WTC11 (cell line): ENCODE measurements at regions not wholly inside any gene's neighbourhood (a gene's known extent, or its start where the extent isn't known, plus 50 kb on each side); places are given as distances from the start of the nearest gene placed in this dataset.

Source experiments
- ATAC-seq: fragments of 200-7000 bp; cut with Tn5 transposase; 2 replicates; pipeline ENCODE4 v1.10.0; 2021; ENCODE audit warnings: mild to moderate bottlenecking, moderate library complexity
- CTCF ChIA-PET: fragments of 300-600 bp; sonication (Branson Sonifier 250); formaldehyde crosslinking; loops from one replicate; lab custom pipeline; 2021; ENCODE audit warnings: antibody characterized with exemption; lab: Charles Lee
- POLR2A ChIA-PET: fragments of 350-600 bp; sonication (Branson Sonifier 250); formaldehyde crosslinking; loops from one replicate; lab custom pipeline; 2021; ENCODE audit warnings: antibody characterized with exemption; lab: Charles Lee
- DNase-seq: peaks from one replicate; pipeline ENCODE4 v3.0.0; 2021; ENCODE audit warnings: low spot score
- H3K27ac Mint-ChIP-seq: 2 replicates; pipeline ENCODE4 v1.8.0; 2021; ENCODE audit warnings: mixed read lengths
- H3K27me3 Mint-ChIP-seq: 2 replicates; pipeline ENCODE4 v1.8.0; 2021; ENCODE audit warnings: low read depth, mild to moderate bottlenecking, moderate library complexity, mixed read lengths
- H3K36me3 Mint-ChIP-seq: 2 replicates; pipeline ENCODE4 v1.8.0; 2021; ENCODE audit warnings: mixed read lengths
- H3K4me1 Mint-ChIP-seq: 2 replicates; pipeline ENCODE4 v1.8.0; 2022; ENCODE audit warnings: mixed read lengths
- H3K4me3 Mint-ChIP-seq: 2 replicates; pipeline ENCODE4 v1.8.0; 2021; ENCODE audit warnings: mild to moderate bottlenecking, moderate library complexity, mixed read lengths
- H3K9me3 Mint-ChIP-seq: 2 replicates; pipeline ENCODE4 v1.8.0; 2021; ENCODE audit warnings: mixed read lengths
- ATF3 ChIP-seq: sonication (generic); formaldehyde crosslinking; conservative IDR thresholded peaks from 2 replicates; pipeline ENCODE4 v1.8.1; 2022; ENCODE audit warnings: mild to moderate bottlenecking, missing genetic modification reagents
- E2F5 ChIP-seq: sonication (generic); formaldehyde crosslinking; IDR thresholded peaks from 2 replicates; pipeline ENCODE4 v1.8.1; 2022; ENCODE audit warnings: mild to moderate bottlenecking, moderate library complexity, missing genetic modification reagents
- ERG ChIP-seq: fragments of 250-450 bp; sonication (Bioruptor Pico); IDR thresholded peaks from 2 replicates; pipeline ENCODE4 v1.8.0; 2021; ENCODE audit warnings: mild to moderate bottlenecking
- FOXJ3 ChIP-seq: sonication (generic); formaldehyde crosslinking; IDR thresholded peaks from 2 replicates; pipeline ENCODE4 v1.9.0; 2021; ENCODE audit warnings: missing genetic modification reagents, mild to moderate bottlenecking, borderline replicate concordance
- GABPB1 ChIP-seq: sonication (generic); formaldehyde crosslinking; IDR thresholded peaks from 2 replicates; pipeline ENCODE4 v1.8.1; 2023; ENCODE audit warnings: mild to moderate bottlenecking, missing genetic modification reagents
- IRF2 ChIP-seq: sonication (generic); formaldehyde crosslinking; IDR thresholded peaks from 2 replicates; pipeline ENCODE4 v1.8.0; 2022; ENCODE audit warnings: low read depth, missing genetic modification reagents, borderline replicate concordance
- NFE2L1 ChIP-seq: sonication (generic); formaldehyde crosslinking; IDR thresholded peaks from 2 replicates; pipeline ENCODE4 v1.8.1; 2023; ENCODE audit warnings: missing genetic modification reagents
- NFYB ChIP-seq: sonication (generic); formaldehyde crosslinking; conservative IDR thresholded peaks from 2 replicates; pipeline ENCODE4 v1.8.0; 2022; ENCODE audit warnings: low read depth, missing genetic modification reagents
- NR1H2 ChIP-seq: sonication (generic); formaldehyde crosslinking; IDR thresholded peaks from 2 replicates; pipeline ENCODE4 v1.9.0; 2021; ENCODE audit warnings: mild to moderate bottlenecking, moderate library complexity, missing genetic modification reagents
- PRDM15 ChIP-seq: sonication (generic); formaldehyde crosslinking; IDR thresholded peaks from 2 replicates; pipeline ENCODE4 v1.8.0; 2022; ENCODE audit warnings: missing genetic modification reagents
- RORB ChIP-seq: fragments of 250-450 bp; sonication (Bioruptor Pico); IDR thresholded peaks from 2 replicates; pipeline ENCODE4 v1.9.0; 2021; ENCODE audit warnings: mild to moderate bottlenecking
- SOX15 ChIP-seq: fragments of 250-450 bp; sonication (Bioruptor Pico); IDR thresholded peaks from 2 replicates; pipeline ENCODE4 v1.9.0; 2021; ENCODE audit warnings: mild to moderate bottlenecking
- STAT6 ChIP-seq: sonication (generic); formaldehyde crosslinking; conservative IDR thresholded peaks from 2 replicates; pipeline ENCODE4 v1.8.1; 2023; ENCODE audit warnings: mild to moderate bottlenecking, low read depth, missing genetic modification reagents, moderate library complexity
- USF1 ChIP-seq: sonication (generic); formaldehyde crosslinking; IDR thresholded peaks from 2 replicates; pipeline ENCODE4 v1.8.0; 2022; ENCODE audit warnings: mild to moderate bottlenecking, missing genetic modification reagents
- ZBTB21 ChIP-seq: sonication (generic); formaldehyde crosslinking; IDR thresholded peaks from 2 replicates; pipeline ENCODE4 v1.8.1; 2023; ENCODE audit warnings: mild to moderate bottlenecking, missing genetic modification reagents, borderline replicate concordance
- ZNF121 ChIP-seq: sonication (generic); formaldehyde crosslinking; IDR thresholded peaks from 2 replicates; pipeline ENCODE4 v1.8.0; 2023; ENCODE audit warnings: missing genetic modification reagents
- ZNF416 ChIP-seq: fragments of 250-450 bp; sonication (Bioruptor Pico); IDR thresholded peaks from 2 replicates; pipeline ENCODE4 v1.9.0; 2021; ENCODE audit warnings: mild to moderate bottlenecking, inconsistent platforms
- ZNF423 ChIP-seq: fragments of 250-450 bp; sonication (Bioruptor Pico); IDR thresholded peaks from 2 replicates; pipeline ENCODE4 v2.1.2; 2022; ENCODE audit warnings: mild to moderate bottlenecking, moderate library complexity
- ZNF425 ChIP-seq: fragments of 250-450 bp; sonication (Bioruptor Pico); conservative IDR thresholded peaks from 2 replicates; pipeline ENCODE4 v1.9.0; 2021; ENCODE audit warnings: mild to moderate bottlenecking
- ZNF512 ChIP-seq: sonication (generic); formaldehyde crosslinking; IDR thresholded peaks from 2 replicates; pipeline ENCODE4 v1.8.1; 2022; ENCODE audit warnings: missing genetic modification reagents, borderline replicate concordance

GRCh38 chr18:29184654-29185053 is 1007.7 kb upstream of the CDH2 start (continued):
- no peak for TF ChIP-seq ZBTB21 (CRISPR knock-in tag)
- TF ChIP-seq ZNF512 (CRISPR knock-in tag) = no peak
- no peak for TF ChIP-seq E2F5
- TF ChIP-seq USF1 = no peak
- TF ChIP-seq ERG = no peak
- TF ChIP-seq ZNF425 = no peak
- TF ChIP-seq SOX15 (CRISPR knock-in tag) = no peak
- no peak for TF ChIP-seq ZNF423 (CRISPR knock-in tag)
- TF ChIP-seq IRF2 (CRISPR knock-in tag) = no peak

GRCh38 chr18:29181151-29181901 is 1004.4 kb upstream of the CDH2 start:
- Mint-ChIP-seq H3K27ac (peak overlapping the region; percentile 61; the same call in 1 of the 2 replicates), H3K27me3 (no peaks in the 10 kb centered on the region), H3K4me1 (peaks cover 9% of the 10 kb centered on the region), H3K36me3 (no peaks in the 10 kb centered on the region), H3K4me3 (no peak overlapping the region), H3K9me3 (no peaks in the 10 kb centered on the region)
- TF ChIP-seq NFYB (CRISPR knock-in tag) (no peak), STAT6 (no peak), ZNF121 (no peak), E2F5 (no peak), ZNF416 (CRISPR knock-in tag) (no peak), PRDM15 (no peak), NR1H2 (CRISPR knock-in tag) (no peak), ATF3 (CRISPR knock-in tag) (no peak), GABPB1 (CRISPR knock-in tag) (no peak), NFE2L1 (CRISPR knock-in tag) (no peak), FOXJ3 (CRISPR knock-in tag) (no peak), RORB (CRISPR knock-in tag) (no peak)
- DNase-seq (no peak), ATAC-seq (0 out of 2 replicates have a peak, but pooled peaks have one; percentile 41)
- ChIA-PET POLR2A (no interaction called here), CTCF (interaction anchor here (1.2 kb wide), 1 partner anchor 9 kb away, joined by 4 read pairs; no protein-coding TSS in a partner anchor)
